ENCODE measurements at regions not wholly inside any gene's neighbourhood (a gene's known extent, or its start where the extent isn't known, plus 50 kb on each side); places are given as distances from the start of the nearest gene placed in this dataset.

- Histone ChIP-seq H3K9ac (ENCODE audit: low read depth, low read length) (no peak overlapping the region), H4K20me1 (ENCODE audit: insufficient read depth, low read length) (no peaks in the 10 kb centered on the region), H2BK15ac (ENCODE audit: low read depth, low read length) (no peak overlapping the region), H3K27ac (ENCODE audit: insufficient read depth, low read length) (no peak overlapping the region), H2AK5ac (ENCODE audit: low read depth, low read length) (no peak overlapping the region), H2BK5ac (ENCODE audit: low read depth, low read length, poor library complexity, severe bottlenecking) (no peak overlapping the region), H2BK20ac (ENCODE audit: low read depth, low read length) (no peak overlapping the region), H3K4me1 (ENCODE audit: control insufficient read depth, insufficient read depth, low read length) (no peaks in the 10 kb centered on the region), H3K14ac (replicated peaks; ENCODE audit: low read depth, low read length) (no peak overlapping the region), H3K18ac (ENCODE audit: low read depth, low read length) (no peak overlapping the region), H3K4me3 (ENCODE audit: insufficient read depth, low read depth, low read length) (no peak overlapping the region), H3K4ac (ENCODE audit: low read depth, low read length) (no peak overlapping the region), H3K27me3 (ENCODE audit: control insufficient read depth, insufficient read depth, low read length) (no peaks in the 10 kb centered on the region), H3K9me1 (ENCODE audit: insufficient read depth, low read length) (no peaks in the 10 kb centered on the region), H2BK120ac (ENCODE audit: low read depth, low read length) (no peak overlapping the region), H4K91ac (ENCODE audit: insufficient read depth, low read depth, low read length) (no peak overlapping the region), H3K79me1 (ENCODE audit: low read depth in 1 of 2, low read length in 2 of 2) (no peaks in the 10 kb centered on the region), H2AK9ac (replicated peaks; ENCODE audit: low read depth, low read length, poor library complexity) (no peak overlapping the region), H3K23ac (ENCODE audit: low read depth, low read length) (no peak overlapping the region), H3K56ac (ENCODE audit: extremely low read depth, insufficient read depth, low read length) (no peak overlapping the region), H4K8ac (ENCODE audit: low read depth in 2 of 2, low read length in 2 of 2) (no peak overlapping the region), H4K5ac (ENCODE audit: low read depth, low read length) (no peak overlapping the region), H3K4me2 (ENCODE audit: low read depth, low read length) (no peak overlapping the region), H3K36me3 (ENCODE audit: control insufficient read depth, insufficient read depth, low read length) (no peaks in the 10 kb centered on the region), H2AFZ (replicated peaks; ENCODE audit: low read length, poor library complexity) (no peak overlapping the region), H3K9me3 (ENCODE audit: control insufficient read depth, insufficient read depth, low read length) (no peaks in the 10 kb centered on the region; the same call in 1 of the 2 replicates)
- TF ChIP-seq NFE2L2 (IDR thresholded peaks at IDR 0.05; ENCODE audit: low read depth, low read length) (no peak), RCOR1 (IDR thresholded peaks at IDR 0.05; ENCODE audit: insufficient replicate concordance, low read length) (no peak), USF2 (IDR thresholded peaks at IDR 0.05; ENCODE audit: low read depth, low read length) (no peak), FOS (IDR thresholded peaks at IDR 0.05; ENCODE audit: low read depth, low read length) (no peak), POLR2A (IDR thresholded peaks at IDR 0.05; ENCODE audit: low read depth, low read length) (no peak), BHLHE40 (IDR thresholded peaks at IDR 0.05; ENCODE audit: low read depth, low read length) (no peak), RAD21 (IDR thresholded peaks at IDR 0.05; ENCODE audit: low read length) (no peak), RFX5 (IDR thresholded peaks at IDR 0.05; ENCODE audit: low read depth, low read length) (no peak), MAFK (IDR thresholded peaks at IDR 0.05; ENCODE audit: low read depth, low read length) (no peak), SMC3 (IDR thresholded peaks at IDR 0.05; ENCODE audit: low read depth, low read length) (no peak), CEBPB (IDR thresholded peaks at IDR 0.05; ENCODE audit: low read depth, low read length) (no peak), ELK1 (IDR thresholded peaks at IDR 0.05; ENCODE audit: borderline replicate concordance, low read depth, low read length) (no peak), CHD1 (IDR thresholded peaks at IDR 0.05; ENCODE audit: low read depth, low read length) (no peak)
- intact Hi-C loops (cut with micrococcal nuclease): no loop called here
- ChIA-PET CTCF (no interaction called here), POLR2A (ENCODE audit: unreplicated experiment) (no interaction called here)
- dilution Hi-C loops (cut with HindIII; ENCODE audit: low sequenced_read_pairs, unreplicated experiment): no loop called here
- BruUV-seq (replicated peaks): no TSS peak
- WGBS, 2 experiments (ENCODE audit: extremely low coverage in 2 of 2, insufficient read length in 1 of 2): no CpG with 5 or more reads among the region's 2 CpGs
- in situ Hi-C loops (cut with MboI; ENCODE audit: low sequenced_read_pairs): no loop called here
- ATAC-seq (ENCODE audit: low read depth): no peak
- peak; percentile 1 for DNase-seq
These were observed 644.1 kb upstream of the AGA start for GRCh38 chr4:178086320-178086719.

All from IMR-90 (cell line).